NCI-H1436 (cell line): ENCODE measurements at regions not wholly inside any gene's neighbourhood (a gene's known extent, or its start where the extent isn't known, plus 50 kb on each side); places are given as distances from the start of the nearest gene placed in this dataset.
"Not testable (repeated sequence)": the region's sequence is repeated elsewhere in the genome, so short reads cannot be mapped to it uniquely, and the experiment has no call there.

ENCODE experiments used
- DNase-seq: peaks from one replicate; lab custom pipeline; 2025; lab: John Stamatoyannopoulos, UW

- no peak for DNase-seq
Observed at GRCh38 chr5:24141046-24141445, 503.7 kb downstream of the CDH10 start.

DNA sequence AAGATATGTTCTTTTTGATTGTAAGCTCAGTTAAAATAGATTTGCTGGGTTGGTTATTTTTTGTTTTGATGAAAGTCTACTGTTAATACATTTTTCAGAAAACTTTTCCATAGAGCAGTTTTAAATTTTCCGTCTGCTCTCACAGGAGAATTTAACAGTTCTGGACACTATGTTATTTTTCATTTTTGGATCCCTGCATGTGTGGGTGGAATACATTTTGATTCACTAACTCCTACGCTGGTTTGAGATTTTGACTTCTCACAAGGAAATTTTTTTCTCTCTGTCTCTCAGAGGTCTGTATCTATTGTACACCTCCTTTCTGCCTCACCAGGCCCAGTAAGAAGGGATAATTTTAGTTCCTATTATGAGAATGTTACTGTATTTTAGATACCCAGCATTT, 502.4 kb downstream of the CDH10 start:
- no peak for DNase-seq

DNA sequence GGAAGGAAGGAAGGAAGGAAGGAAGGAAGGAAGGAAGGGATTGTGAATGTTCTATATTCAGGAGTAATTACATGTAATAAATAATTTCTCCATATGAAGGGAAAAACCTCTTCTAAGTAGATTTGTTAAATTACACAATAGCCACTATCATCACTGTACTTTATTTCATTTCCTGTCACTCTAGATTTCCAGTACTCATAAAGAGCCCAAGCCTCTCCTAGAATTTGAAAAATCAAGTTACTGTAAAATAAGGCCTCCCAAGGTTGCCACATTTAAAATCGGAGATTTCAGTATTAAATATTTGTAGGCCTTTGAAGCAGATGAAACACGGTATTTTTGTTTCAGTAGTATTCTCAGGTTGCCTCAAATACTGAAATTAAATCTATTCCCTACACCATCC, 499.0 kb downstream of the CDH10 start:
- no peak for DNase-seq

- no peak for DNase-seq
Observed at GRCh38 chr5:24161559-24161958, 483.2 kb downstream of the CDH10 start.

DNA sequence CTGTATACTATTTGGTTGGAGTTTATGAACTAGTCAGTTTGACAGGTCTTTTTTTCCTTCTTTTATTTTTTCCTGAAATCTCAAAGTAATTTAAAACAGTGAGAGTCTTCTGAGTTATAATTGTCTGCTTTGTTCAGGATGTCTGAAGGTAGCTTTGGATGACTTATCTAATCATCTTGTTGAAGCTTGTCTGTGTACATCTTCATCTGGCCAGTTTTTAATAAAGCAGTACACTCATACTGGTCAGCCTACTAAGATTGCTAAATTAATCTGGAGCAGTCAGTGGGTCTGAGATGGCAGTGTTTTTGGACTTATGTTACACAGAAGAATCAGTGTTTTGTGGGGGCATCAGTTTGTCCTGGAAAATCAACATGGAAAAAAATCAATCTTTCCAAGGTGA, 482.4 kb downstream of the CDH10 start:
- DNase-seq, result no peak

DNA sequence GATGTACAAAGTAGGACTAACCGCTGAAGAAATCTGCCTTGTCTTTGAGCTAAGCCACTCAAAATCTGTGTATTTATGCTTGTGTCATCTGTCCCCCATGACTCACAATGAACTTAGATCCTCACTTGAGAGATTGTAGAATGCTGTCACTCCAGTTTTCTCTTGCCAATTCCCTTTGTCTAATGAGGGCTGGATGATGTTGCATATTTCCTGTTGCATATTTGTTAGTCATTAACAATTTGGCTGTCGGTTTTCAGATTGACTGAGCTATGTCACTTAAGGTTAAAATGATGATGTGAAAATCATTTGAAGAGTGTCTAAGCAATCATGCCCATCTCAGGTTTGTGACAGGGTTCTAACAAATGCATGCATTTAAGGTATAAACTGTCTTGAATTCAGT, 481.7 kb downstream of the CDH10 start:
- DNase-seq, result no peak

- no peak for DNase-seq
Observed at GRCh38 chr5:24167806-24168205, 477.0 kb downstream of the CDH10 start.

GRCh38 chr5:24170026-24170425, 474.8 kb downstream of the CDH10 start:
- DNase-seq, result no peak

DNA sequence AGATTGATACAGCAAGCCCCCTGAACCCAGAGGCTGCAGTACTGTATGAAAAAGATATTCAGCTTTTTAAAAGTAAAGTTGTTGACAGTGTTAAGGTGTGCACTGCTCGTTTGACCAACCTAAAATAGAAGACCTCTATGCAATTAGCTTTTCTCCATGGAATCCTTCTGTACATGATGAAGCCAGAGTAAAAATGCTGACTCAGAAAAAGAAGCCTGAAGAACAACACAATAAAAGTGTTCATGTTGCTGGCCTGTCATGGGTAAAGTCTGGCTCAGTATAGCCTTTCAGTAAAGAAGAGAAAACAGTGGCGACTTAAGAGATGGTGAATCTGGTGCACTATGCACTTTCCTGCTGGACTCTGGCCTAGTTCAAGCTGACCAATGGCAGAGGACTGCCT, 473.8 kb downstream of the CDH10 start:
- DNase-seq, result not testable (repeated sequence)

GRCh38 chr5:24177821-24178220, 467.0 kb downstream of the CDH10 start:
- no peak for DNase-seq

DNA sequence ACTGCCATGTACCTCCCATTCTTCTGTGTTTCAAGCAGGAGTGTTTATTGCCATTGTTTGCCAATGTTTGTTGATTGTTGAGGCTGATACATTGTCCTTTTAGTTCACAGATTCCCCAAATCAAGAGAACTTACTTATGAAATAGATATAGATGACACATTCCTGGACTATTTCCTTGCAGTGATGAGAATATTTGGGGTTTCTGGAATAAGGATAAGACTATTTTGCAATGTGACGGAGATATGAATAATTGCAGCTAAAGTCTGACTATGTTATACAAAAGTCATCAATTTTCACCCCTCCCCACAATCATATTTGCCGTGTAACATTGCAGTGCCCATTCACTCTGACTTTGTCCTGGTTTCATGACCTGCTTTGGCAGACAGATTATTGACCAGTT, 460.8 kb downstream of the CDH10 start:
- DNase-seq, result no peak

- no peak for DNase-seq
Observed at GRCh38 chr5:24188216-24188925, 456.4 kb downstream of the CDH10 start.

GRCh38 chr5:24196789-24197188, 448.0 kb downstream of the CDH10 start:
- DNase-seq, result no peak

DNA sequence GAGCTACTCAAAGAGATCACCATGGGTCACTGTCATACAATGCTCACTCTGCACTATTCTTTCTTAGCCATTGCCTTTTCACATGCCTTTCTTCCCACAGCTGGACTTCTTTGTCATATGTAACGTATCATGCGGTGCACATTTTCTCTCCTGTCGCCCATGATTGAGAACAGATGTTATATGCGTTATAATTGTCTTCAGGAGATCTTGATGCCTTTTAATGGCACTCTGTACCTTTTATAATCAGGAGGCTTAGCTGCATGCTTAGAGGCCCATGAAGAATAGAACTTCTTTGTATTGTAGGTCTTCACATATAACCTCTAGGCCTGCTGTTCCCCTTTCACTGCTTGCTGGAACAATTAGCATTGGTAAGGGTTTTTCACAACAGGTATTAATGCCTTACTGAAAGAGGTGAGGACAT, 436.1 kb downstream of the CDH10 start:
- DNase-seq, result no peak

- DNase-seq, result no peak
Observed at GRCh38 chr5:24215114-24215513, 429.7 kb downstream of the CDH10 start.

GRCh38 chr5:24222876-24223275, 421.9 kb downstream of the CDH10 start:
- no peak for DNase-seq

DNA sequence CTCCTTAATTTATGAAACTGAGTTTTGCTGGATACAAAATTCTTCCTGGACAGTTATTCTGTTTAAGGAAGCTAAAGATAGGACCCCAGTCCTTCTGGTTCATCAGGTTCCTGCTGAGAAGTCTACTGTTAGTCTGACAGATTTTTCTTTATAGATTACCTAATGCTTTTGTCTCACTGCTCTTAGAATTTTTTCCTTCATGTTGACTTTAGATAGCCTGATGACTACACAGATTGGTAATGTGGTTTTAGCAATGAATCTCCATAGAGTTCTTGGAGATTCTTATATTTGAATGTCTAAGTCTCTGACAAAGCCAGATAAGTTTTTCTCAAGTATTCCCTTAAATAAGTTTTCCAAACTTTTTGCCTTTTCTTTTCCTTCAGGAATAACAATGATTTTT, 419.7 kb downstream of the CDH10 start:
- no peak for DNase-seq

- no peak for DNase-seq
Observed at GRCh38 chr5:24226479-24226878, 418.3 kb downstream of the CDH10 start.

DNA sequence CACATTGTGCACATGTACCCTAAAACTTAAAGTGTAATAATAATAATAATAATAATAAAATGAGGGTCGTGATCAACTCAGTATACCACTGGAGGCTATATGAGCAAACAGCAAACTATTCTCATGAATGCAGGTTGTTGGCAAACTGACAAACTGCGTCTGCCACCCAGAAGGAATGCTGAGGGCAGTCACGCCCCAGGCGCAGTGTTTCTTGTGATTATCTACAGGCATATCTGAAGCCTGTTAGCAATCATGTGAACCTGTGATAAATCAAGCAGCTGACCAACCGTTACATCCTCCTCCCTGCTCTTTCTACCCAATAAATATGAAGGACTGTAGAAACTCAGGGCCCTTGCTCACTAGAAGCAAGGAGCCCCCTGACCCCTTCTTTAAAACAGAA, 416.9 kb downstream of the CDH10 start:
- DNase-seq, result not testable (repeated sequence)

- no peak for DNase-seq
Observed at GRCh38 chr5:24232041-24232440, 412.7 kb downstream of the CDH10 start.

- no peak for DNase-seq
Observed at GRCh38 chr5:24232929-24233498, 411.8 kb downstream of the CDH10 start.

DNA sequence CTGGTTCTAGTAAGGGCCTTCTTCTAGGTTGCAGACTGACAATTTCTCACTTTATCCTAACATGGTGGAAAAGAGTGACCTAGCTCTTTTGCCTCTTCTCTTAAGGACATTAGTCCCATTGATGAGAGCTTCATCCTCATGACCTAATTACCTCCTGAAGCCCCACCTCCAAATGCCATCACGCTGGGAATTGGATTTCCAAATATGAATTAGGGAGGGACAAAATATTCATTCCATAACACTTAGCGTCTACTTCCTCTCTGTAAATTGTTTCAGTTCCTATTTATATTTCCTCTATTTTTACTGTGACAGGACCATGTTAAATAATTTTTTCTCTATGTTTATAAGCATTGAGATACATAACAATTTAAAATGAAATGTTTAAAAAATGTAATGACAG, 408.8 kb downstream of the CDH10 start:
- DNase-seq, result no peak

DNA sequence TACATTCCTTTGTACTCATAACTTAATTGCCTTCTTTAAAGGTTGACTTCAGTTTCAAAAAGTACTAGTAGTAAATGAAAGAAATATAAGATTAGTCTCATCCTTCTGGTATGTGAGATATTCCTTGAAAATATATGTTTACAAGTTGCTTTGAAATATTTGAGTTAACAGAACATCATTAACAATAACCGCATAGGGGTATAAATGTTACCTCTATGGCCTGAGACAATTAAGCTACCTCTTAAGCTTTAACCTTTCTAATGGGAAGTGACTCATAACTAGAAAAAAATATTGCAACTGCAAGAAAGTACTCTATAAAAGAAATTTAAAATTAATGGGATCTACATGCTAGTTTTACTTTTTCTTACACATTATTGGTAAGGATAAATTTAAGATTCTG, 399.0 kb downstream of the CDH10 start:
- no peak for DNase-seq

GRCh38 chr5:24264547-24264946, 380.2 kb downstream of the CDH10 start:
- no peak for DNase-seq
